ENCODE measurements at regions not wholly inside any gene's neighbourhood (a gene's known extent, or its start where the extent isn't known, plus 50 kb on each side); places are given as distances from the start of the nearest gene placed in this dataset.

GRCh38 chr11:28797536-28797935 lies 689.3 kb downstream of the METTL15 start:
- intact Hi-C loops (cut with micrococcal nuclease) = no loop called here
- H3K36me3 ChIP-seq (ENCODE audit: low read depth, low read length) = no peaks in the 10 kb centered on the region
- CTCF ChIA-PET = no interaction called here

GRCh38 chr11:28794405-28794804 lies 686.2 kb downstream of the METTL15 start:
- peaks cover 11% of the 10 kb centered on the region; the same call in 1 of the 2 replicates for H3K4me1 ChIP-seq (ENCODE audit: insufficient read depth, low read length)
- no TSS peak for BruUV-seq (replicated peaks)
- H3K4me2 ChIP-seq (ENCODE audit: low read length) = no peak overlapping the region
- no peaks in the 10 kb centered on the region for H3K9me3 ChIP-seq (ENCODE audit: low read length)
- ATAC-seq (peak; percentile 54; the same call in 1 of the 2 replicates), DNase-seq (peak; percentile 53)
- H3K27me3 ChIP-seq (ENCODE audit: low read length) = no peaks in the 10 kb centered on the region
- peak overlapping the region; percentile 28; the same call in 1 of the 2 replicates for H3K27ac ChIP-seq (ENCODE audit: low read length)
- POLR2A ChIA-PET (ENCODE audit: unreplicated experiment) = no interaction called here
- 0 out of 2 replicates have a peak, but pooled peaks cover 4% of the 10 kb centered on the region for H3K79me2 ChIP-seq (ENCODE audit: low read length)
- intact Hi-C loops (cut with micrococcal nuclease) = no loop called here
- no peak overlapping the region for H3K9ac ChIP-seq (ENCODE audit: low read length)
- H3K4me3 ChIP-seq (ENCODE audit: low read length) = no peak overlapping the region
- TF ChIP-seq EZH2phosphoT487 (IDR thresholded peaks at IDR 0.05; ENCODE audit: borderline replicate concordance, low read length) (no peak), EZH2 (IDR thresholded peaks at IDR 0.05; ENCODE audit: low read length, unreplicated experiment) (no peak), CTCF (conservative IDR thresholded peaks at IDR 0.05; ENCODE audit: low read depth, low read length) (no peak)
- no peaks in the 10 kb centered on the region for H3K9me2 ChIP-seq (replicated peaks; ENCODE audit: low read length)
- H3F3A ChIP-seq (ENCODE audit: low read length, unreplicated experiment) = no peaks in the 10 kb centered on the region
- CTCF ChIA-PET = no interaction called here
- no peak overlapping the region for H2AFZ ChIP-seq (ENCODE audit: low read length)
- no peaks in the 10 kb centered on the region for H3K36me3 ChIP-seq (ENCODE audit: low read depth, low read length)
- H4K20me1 ChIP-seq (ENCODE audit: low read length) = no peaks in the 10 kb centered on the region

More at GRCh38 chr11:28797536-28797935, 689.3 kb downstream of the METTL15 start:
- Histone ChIP-seq H3K4me1 (ENCODE audit: insufficient read depth, low read length) (peaks cover 11% of the 10 kb centered on the region; the same call in 1 of the 2 replicates), H3K79me2 (ENCODE audit: low read length) (no peaks in the 10 kb centered on the region), H3K27me3 (ENCODE audit: low read length) (no peaks in the 10 kb centered on the region), H4K20me1 (ENCODE audit: low read length) (no peaks in the 10 kb centered on the region), H3K4me3 (ENCODE audit: low read length) (no peak overlapping the region), H3K27ac (ENCODE audit: low read length) (no peak overlapping the region), H3K9me3 (ENCODE audit: low read length) (no peaks in the 10 kb centered on the region), H3F3A (ENCODE audit: low read length, unreplicated experiment) (no peaks in the 10 kb centered on the region), H3K9ac (ENCODE audit: low read length) (no peak overlapping the region), H3K4me2 (ENCODE audit: low read length) (no peak overlapping the region), H3K9me2 (replicated peaks; ENCODE audit: low read length) (no peaks in the 10 kb centered on the region), H2AFZ (ENCODE audit: low read length) (no peak overlapping the region)
- POLR2A ChIA-PET (ENCODE audit: unreplicated experiment) = no interaction called here
- no TSS peak for BruUV-seq (replicated peaks)
- TF ChIP-seq EZH2 (IDR thresholded peaks at IDR 0.05; ENCODE audit: low read length, unreplicated experiment) (no peak), EZH2phosphoT487 (IDR thresholded peaks at IDR 0.05; ENCODE audit: borderline replicate concordance, low read length) (no peak), CTCF (conservative IDR thresholded peaks at IDR 0.05; ENCODE audit: low read depth, low read length) (no peak)
- DNase-seq (no peak), ATAC-seq (no peak)

GRCh38 chr11:28793282-28793738 lies 685.1 kb downstream of the METTL15 start:
- DNase-seq (no peak), ATAC-seq (no peak)
- TF ChIP-seq CTCF (conservative IDR thresholded peaks at IDR 0.05; ENCODE audit: low read depth, low read length) (no peak), EZH2 (IDR thresholded peaks at IDR 0.05; ENCODE audit: low read length, unreplicated experiment) (no peak), EZH2phosphoT487 (IDR thresholded peaks at IDR 0.05; ENCODE audit: borderline replicate concordance, low read length) (no peak)
- POLR2A ChIA-PET (ENCODE audit: unreplicated experiment) = no interaction called here
- H3K79me2 ChIP-seq (ENCODE audit: low read length) = 0 out of 2 replicates have a peak, but pooled peaks cover 4% of the 10 kb centered on the region
- no peak overlapping the region for H3K27ac ChIP-seq (ENCODE audit: low read length)
- H3K36me3 ChIP-seq (ENCODE audit: low read depth, low read length) = no peaks in the 10 kb centered on the region
- H3K9ac ChIP-seq (ENCODE audit: low read length) = no peak overlapping the region
- H4K20me1 ChIP-seq (ENCODE audit: low read length) = no peaks in the 10 kb centered on the region
- no peaks in the 10 kb centered on the region for H3K27me3 ChIP-seq (ENCODE audit: low read length)
- H3K4me2 ChIP-seq (ENCODE audit: low read length) = no peak overlapping the region
- peaks cover 11% of the 10 kb centered on the region; the same call in 1 of the 2 replicates for H3K4me1 ChIP-seq (ENCODE audit: insufficient read depth, low read length)
- no peak overlapping the region for H2AFZ ChIP-seq (ENCODE audit: low read length)
- CTCF ChIA-PET = no interaction called here
- H3K9me2 ChIP-seq (replicated peaks; ENCODE audit: low read length) = no peaks in the 10 kb centered on the region
- intact Hi-C loops (cut with micrococcal nuclease) = no loop called here
- BruUV-seq (replicated peaks) = no TSS peak
- H3F3A ChIP-seq (ENCODE audit: low read length, unreplicated experiment) = no peaks in the 10 kb centered on the region
- H3K9me3 ChIP-seq (ENCODE audit: low read length) = no peaks in the 10 kb centered on the region
- H3K4me3 ChIP-seq (ENCODE audit: low read length) = no peak overlapping the region
